GM21737 (cell line): ENCODE measurements at regions not wholly inside any gene's neighbourhood (a gene's known extent, or its start where the extent isn't known, plus 50 kb on each side); places are given as distances from the start of the nearest gene placed in this dataset.

Source experiments
- ATAC-seq: cut with Tn5 transposase; IDR thresholded peaks from one replicate; pipeline ENCODE4 v1.9.1; 2021; ENCODE audit warnings: mild to moderate bottlenecking, moderate library complexity; ENCODE audit not compliant: unreplicated experiment

- ATAC-seq: no peak
Measured at GRCh38 chr15:100806157-100806556, 73.5 kb upstream of the ALDH1A3 start.

- no peak for ATAC-seq
Measured at GRCh38 chr15:100807028-100807427, 72.6 kb upstream of the ALDH1A3 start.

GRCh38 chr15:100808691-100809090 lies 70.9 kb upstream of the ALDH1A3 start:
- no peak for ATAC-seq

GRCh38 chr15:100809151-100809550 lies 70.5 kb upstream of the ALDH1A3 start:
- ATAC-seq: no peak

- no peak for ATAC-seq
Measured at GRCh38 chr15:100809587-100809986, 70.0 kb upstream of the ALDH1A3 start.

GRCh38 chr15:100810229-100810628 lies 69.4 kb upstream of the ALDH1A3 start:
- ATAC-seq: no peak

GRCh38 chr15:100810831-100811230 lies 68.8 kb upstream of the ALDH1A3 start:
- ATAC-seq: no peak

GRCh38 chr15:100812802-100813201 lies 66.8 kb upstream of the ALDH1A3 start:
- ATAC-seq: no peak

- no peak for ATAC-seq
Measured at GRCh38 chr15:100818927-100819326, 60.7 kb upstream of the ALDH1A3 start.

GRCh38 chr15:100820528-100820927 lies 59.1 kb upstream of the ALDH1A3 start:
- ATAC-seq: no peak

GRCh38 chr15:100821327-100821726 lies 58.3 kb upstream of the ALDH1A3 start:
- ATAC-seq: no peak

GRCh38 chr15:100824211-100824610 lies 55.4 kb upstream of the ALDH1A3 start:
- ATAC-seq: no peak

- ATAC-seq: no peak
Measured at GRCh38 chr15:100829457-100829856, 50.2 kb upstream of the ALDH1A3 start.
